Superior temporal gyrus (tissue), 1 donor: ENCODE measurements at regions not wholly inside any gene's neighbourhood (a gene's known extent, or its start where the extent isn't known, plus 50 kb on each side); places are given as distances from the start of the nearest gene placed in this dataset.

Experiments
- DNase-seq: peaks from one replicate; pipeline ENCODE4 v3.0.0-alpha.2; 2016; ENCODE audit errors: extremely low spot score

- no peak for DNase-seq
These were observed 51.8 kb upstream of the ADGRA1 start for GRCh38 chr10:133035952-133036351.

GRCh38 chr10:133034762-133035161 lies 53.0 kb upstream of the ADGRA1 start:
- DNase-seq: no peak

GRCh38 chr10:133034092-133034491 lies 53.6 kb upstream of the ADGRA1 start:
- DNase-seq: peak; percentile 15

GRCh38 chr10:133033742-133034048 lies 54.0 kb upstream of the ADGRA1 start:
- DNase-seq: no peak

GRCh38 chr10:133032976-133033741 lies 54.6 kb upstream of the ADGRA1 start:
- DNase-seq: no peak

- DNase-seq: no peak
These were observed 55.5 kb upstream of the ADGRA1 start for GRCh38 chr10:133032231-133032630.

- DNase-seq: no peak
These were observed 56.1 kb upstream of the ADGRA1 start for GRCh38 chr10:133031541-133032125.

GRCh38 chr10:133030781-133031180 lies 56.9 kb upstream of the ADGRA1 start:
- no peak for DNase-seq

GRCh38 chr10:133030126-133030525 lies 57.6 kb upstream of the ADGRA1 start:
- DNase-seq: no peak

- no peak for DNase-seq
These were observed 58.8 kb upstream of the ADGRA1 start for GRCh38 chr10:133028956-133029355.

GRCh38 chr10:133028158-133028557 lies 59.6 kb upstream of the ADGRA1 start:
- DNase-seq: no peak

GRCh38 chr10:133027482-133027881 lies 60.2 kb upstream of the ADGRA1 start:
- DNase-seq: no peak

- no peak for DNase-seq
These were observed 60.9 kb upstream of the ADGRA1 start for GRCh38 chr10:133026726-133027395.

- no peak for DNase-seq
These were observed 61.6 kb upstream of the ADGRA1 start for GRCh38 chr10:133026171-133026570.

- no peak for DNase-seq
These were observed 62.1 kb upstream of the ADGRA1 start for GRCh38 chr10:133025558-133026090.

- no peak for DNase-seq
These were observed 62.8 kb upstream of the ADGRA1 start for GRCh38 chr10:133024704-133025557.

- no peak for DNase-seq
These were observed 64.4 kb upstream of the ADGRA1 start for GRCh38 chr10:133023216-133023843.

- no peak for DNase-seq
These were observed 65.0 kb upstream of the ADGRA1 start for GRCh38 chr10:133022776-133023100.

- no peak for DNase-seq
These were observed 65.6 kb upstream of the ADGRA1 start for GRCh38 chr10:133021963-133022775.

GRCh38 chr10:133021116-133021962 lies 66.4 kb upstream of the ADGRA1 start:
- DNase-seq: no peak
